DOHH2 (cell line): ENCODE measurements at regions not wholly inside any gene's neighbourhood (a gene's known extent, or its start where the extent isn't known, plus 50 kb on each side); places are given as distances from the start of the nearest gene placed in this dataset.
"Not testable (repeated sequence)": the region's sequence is repeated elsewhere in the genome, so short reads cannot be mapped to it uniquely, and the experiment has no call there.

Source experiments
- H3F3A ChIP-seq: fragments of 200-600 bp; sonication (generic), shearing (Covaris generic); 2 replicates; pipeline ENCODE4 v1.6.0; 2016; ENCODE audit warnings: antibody characterized with exemption, mild to moderate bottlenecking; ENCODE audit not compliant: control insufficient read depth, insufficient read depth
- H3K27ac ChIP-seq: fragments of 200-600 bp; sonication (generic); 2 replicates; pipeline ENCODE4 v1.5.1; 2014; ENCODE audit warnings: low read depth, mild to moderate bottlenecking, low read length, moderate library complexity
- H3K27me3 ChIP-seq: fragments of 200-600 bp; sonication (generic); 2 replicates; pipeline ENCODE4 v1.6.1; 2014; ENCODE audit warnings: mild to moderate bottlenecking, low read length, mixed read lengths; ENCODE audit not compliant: control insufficient read depth
- H3K36me3 ChIP-seq: fragments of 200-600 bp; sonication (generic); 2 replicates; pipeline ENCODE4 v1.6.1; 2014; ENCODE audit warnings: mild to moderate bottlenecking, low read length, moderate library complexity, mixed read lengths; ENCODE audit not compliant: control insufficient read depth
- H3K4me1 ChIP-seq: fragments of 200-600 bp; sonication (generic); 2 replicates; pipeline ENCODE4 v1.6.1; 2014; ENCODE audit warnings: mild to moderate bottlenecking, low read length, mixed read lengths; ENCODE audit not compliant: control insufficient read depth
- H3K4me2 ChIP-seq: fragments of 200-600 bp; sonication (generic); 2 replicates; pipeline ENCODE4 v1.6.0; 2014; ENCODE audit warnings: mild to moderate bottlenecking, low read length, moderate library complexity
- H3K4me3 ChIP-seq: fragments of 200-600 bp; sonication (generic); 2 replicates; pipeline ENCODE4 v1.5.1; 2014; ENCODE audit warnings: mild to moderate bottlenecking, low read length, mixed read lengths
- H3K79me2 ChIP-seq: fragments of 200-600 bp; sonication (generic); 2 replicates; pipeline ENCODE4 v1.6.1; 2014; ENCODE audit warnings: mild to moderate bottlenecking, low read length, mixed read lengths; ENCODE audit not compliant: control insufficient read depth
- H3K9me2 ChIP-seq: fragments of 200-600 bp; sonication (generic); replicated peaks from 2 replicates; pipeline ENCODE4 v1.6.1; 2014; ENCODE audit warnings: mild to moderate bottlenecking, low read length, mixed read lengths; ENCODE audit not compliant: control insufficient read depth
- H3K9me3 ChIP-seq: fragments of 200-600 bp; sonication (generic); 2 replicates; pipeline ENCODE4 v1.6.1; 2014; ENCODE audit warnings: antibody characterized with exemption, low read length, mixed read lengths; ENCODE audit not compliant: control insufficient read depth, insufficient read depth
- H4K20me1 ChIP-seq: fragments of 200-600 bp; sonication (generic); 2 replicates; pipeline ENCODE4 v1.6.0; 2014; ENCODE audit warnings: low read depth, mild to moderate bottlenecking, antibody characterized with exemption, low read length, moderate library complexity; ENCODE audit not compliant: control insufficient read depth, insufficient read depth
- CTCF ChIP-seq: fragments of 200-600 bp; sonication (generic); IDR thresholded peaks from one replicate; pipeline ENCODE4 v1.5.1; 2014; ENCODE audit warnings: antibody characterized with exemption, mild to moderate bottlenecking, low read depth, low read length; ENCODE audit not compliant: poor library complexity, severe bottlenecking
- EZH2phosphoT487 ChIP-seq: fragments of 200-600 bp; sonication (generic); IDR thresholded peaks from 2 replicates; pipeline ENCODE4 v1.6.1; 2017; ENCODE audit warnings: borderline replicate concordance, mild to moderate bottlenecking, antibody characterized with exemption, low read length, moderate library complexity, mixed read lengths

GRCh38 chr19:28065026-28065425 is 1147.9 kb downstream of the UQCRFS1 start:
- TF ChIP-seq CTCF = no peak
- no peak for TF ChIP-seq EZH2phosphoT487
- Histone ChIP-seq H3K4me1 (no peaks in the 10 kb centered on the region), H3K27me3 (no peaks in the 10 kb centered on the region), H3K4me3 (no peak overlapping the region), H3K27ac (no peak overlapping the region), H3K36me3 (no peaks in the 10 kb centered on the region), H3K9me2 (no peaks in the 10 kb centered on the region), H3F3A (no peaks in the 10 kb centered on the region), H3K79me2 (no peaks in the 10 kb centered on the region), H4K20me1 (no peaks in the 10 kb centered on the region), H3K4me2 (no peak overlapping the region), H3K9me3 (peaks cover 4% of the 10 kb centered on the region; the same call in 1 of the 2 replicates)

DNA sequence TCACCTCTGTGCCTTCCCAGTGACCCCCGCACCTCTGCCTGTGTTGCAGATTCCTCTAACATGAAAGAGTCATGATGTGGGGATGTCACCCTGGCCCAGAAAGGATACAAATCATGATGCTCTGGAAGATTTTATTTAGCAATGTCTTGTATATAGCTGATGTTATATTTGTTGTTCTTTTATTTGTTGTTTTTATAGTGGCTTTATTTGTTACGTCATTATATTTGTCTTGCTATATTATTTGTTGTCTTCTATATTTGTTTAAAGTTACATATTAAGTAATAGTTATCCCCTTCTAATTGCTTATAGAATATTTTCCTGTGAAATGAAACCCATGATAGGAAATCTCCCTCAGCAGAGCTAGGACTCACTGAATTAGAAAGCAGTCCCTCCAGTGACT is 1149.2 kb downstream of the UQCRFS1 start:
- no peaks in the 10 kb centered on the region for H3K79me2 ChIP-seq
- H3K9me3 ChIP-seq = peaks cover 4% of the 10 kb centered on the region; the same call in 1 of the 2 replicates

DNA sequence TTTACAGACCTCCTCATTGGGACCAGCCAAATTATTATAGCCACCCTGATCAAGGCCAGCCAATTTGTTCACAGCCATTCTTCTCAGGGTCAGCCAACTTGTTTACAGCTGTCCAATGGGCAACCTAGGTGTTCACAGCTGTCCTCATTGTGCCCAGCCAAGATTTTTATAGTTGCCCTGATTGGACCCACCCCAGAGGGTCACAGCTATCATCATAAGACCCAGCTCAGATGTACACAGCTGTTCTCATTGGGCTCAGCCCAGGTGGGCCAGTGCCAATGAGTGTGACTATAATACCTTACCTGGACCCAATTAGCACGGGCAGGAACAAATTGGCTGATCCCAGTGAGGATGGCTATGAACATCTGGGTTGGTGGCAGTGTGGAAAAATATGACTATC is 1151.8 kb downstream of the UQCRFS1 start:
- Histone ChIP-seq H3K27me3 (no peaks in the 10 kb centered on the region), H3K27ac (no peak overlapping the region), H3K9me2 (no peaks in the 10 kb centered on the region), H3F3A (no peaks in the 10 kb centered on the region), H3K9me3 (no peaks in the 10 kb centered on the region; the same call in 1 of the 2 replicates), H3K4me1 (no peaks in the 10 kb centered on the region), H4K20me1 (no peaks in the 10 kb centered on the region), H3K79me2 (no peaks in the 10 kb centered on the region), H3K4me2 (no peak overlapping the region), H3K36me3 (no peaks in the 10 kb centered on the region), H3K4me3 (no peak overlapping the region)
- TF ChIP-seq EZH2phosphoT487 (no peak), CTCF (no peak)

More for the DNA sequence above, 1149.2 kb downstream of the UQCRFS1 start:
- H3K36me3 ChIP-seq = no peaks in the 10 kb centered on the region
- no peak overlapping the region for H3K4me3 ChIP-seq
- no peaks in the 10 kb centered on the region for H3F3A ChIP-seq
- H4K20me1 ChIP-seq = no peaks in the 10 kb centered on the region
- TF ChIP-seq EZH2phosphoT487 (no peak), CTCF (no peak)
- no peaks in the 10 kb centered on the region for H3K9me2 ChIP-seq
- H3K4me2 ChIP-seq = no peak overlapping the region
- H3K27ac ChIP-seq = no peak overlapping the region
- H3K27me3 ChIP-seq = no peaks in the 10 kb centered on the region
- no peaks in the 10 kb centered on the region for H3K4me1 ChIP-seq

- not testable (repeated sequence) for H3K4me1 ChIP-seq, H3K4me3 ChIP-seq, H3F3A ChIP-seq, H4K20me1 ChIP-seq, H3K36me3 ChIP-seq, H3K4me2 ChIP-seq, H3K9me2 ChIP-seq, H3K27me3 ChIP-seq, H3K9me3 ChIP-seq, H3K79me2 ChIP-seq, H3K27ac ChIP-seq
These were observed 1155.9 kb downstream of the UQCRFS1 start for GRCh38 chr19:28057026-28057425.
